ENCODE measurements at regions not wholly inside any gene's neighbourhood (a gene's known extent, or its start where the extent isn't known, plus 50 kb on each side); places are given as distances from the start of the nearest gene placed in this dataset.
"Not testable (repeated sequence)": the region's sequence is repeated elsewhere in the genome, so short reads cannot be mapped to it uniquely, and the experiment has no call there.

DNA sequence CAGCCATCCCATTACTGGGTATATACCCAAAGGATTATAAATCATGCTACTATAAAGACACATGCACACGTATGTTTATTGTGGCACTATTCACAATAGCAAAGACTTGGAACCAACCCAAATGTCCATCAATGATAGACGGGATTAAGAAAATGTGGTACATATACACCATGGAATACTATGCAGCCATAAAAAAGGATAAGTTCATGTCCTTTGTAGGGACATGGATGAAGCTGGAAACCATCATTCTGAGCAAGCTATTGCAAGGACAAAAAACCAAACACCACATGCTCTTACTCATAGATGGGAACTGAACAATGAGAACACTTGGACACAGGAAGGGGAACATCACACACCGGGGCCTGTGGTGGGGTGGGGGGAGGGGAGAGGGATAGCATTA is 285.7 kb downstream of the SIPA1L2 start:
- TF ChIP-seq, protein P1, sequence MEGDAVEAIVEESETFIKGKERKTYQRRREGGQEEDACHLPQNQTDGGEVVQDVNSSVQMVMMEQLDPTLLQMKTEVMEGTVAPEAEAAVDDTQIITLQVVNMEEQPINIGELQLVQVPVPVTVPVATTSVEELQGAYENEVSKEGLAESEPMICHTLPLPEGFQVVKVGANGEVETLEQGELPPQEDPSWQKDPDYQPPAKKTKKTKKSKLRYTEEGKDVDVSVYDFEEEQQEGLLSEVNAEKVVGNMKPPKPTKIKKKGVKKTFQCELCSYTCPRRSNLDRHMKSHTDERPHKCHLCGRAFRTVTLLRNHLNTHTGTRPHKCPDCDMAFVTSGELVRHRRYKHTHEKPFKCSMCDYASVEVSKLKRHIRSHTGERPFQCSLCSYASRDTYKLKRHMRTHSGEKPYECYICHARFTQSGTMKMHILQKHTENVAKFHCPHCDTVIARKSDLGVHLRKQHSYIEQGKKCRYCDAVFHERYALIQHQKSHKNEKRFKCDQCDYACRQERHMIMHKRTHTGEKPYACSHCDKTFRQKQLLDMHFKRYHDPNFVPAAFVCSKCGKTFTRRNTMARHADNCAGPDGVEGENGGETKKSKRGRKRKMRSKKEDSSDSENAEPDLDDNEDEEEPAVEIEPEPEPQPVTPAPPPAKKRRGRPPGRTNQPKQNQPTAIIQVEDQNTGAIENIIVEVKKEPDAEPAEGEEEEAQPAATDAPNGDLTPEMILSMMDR (IDR thresholded peaks at IDR 0.05): not testable (repeated sequence)
- TF ChIP-seq RELA (CRISPR knock-in tag; IDR thresholded peaks at IDR 0.05; ENCODE audit: borderline replicate concordance); ZNF138 (CRISPR knock-in tag; conservative IDR thresholded peaks at IDR 0.05); SP1 (CRISPR knock-in tag; conservative IDR thresholded peaks at IDR 0.05); NR2C2 (CRISPR knock-in tag; IDR thresholded peaks at IDR 0.05); GTF2I (CRISPR knock-in tag; conservative IDR thresholded peaks at IDR 0.05); ZNF263 (CRISPR knock-in tag; IDR thresholded peaks at IDR 0.05; ENCODE audit: low read depth); NR1H2 (CRISPR knock-in tag; IDR thresholded peaks at IDR 0.05): not testable (repeated sequence)
- TF ChIP-seq, protein P2, sequence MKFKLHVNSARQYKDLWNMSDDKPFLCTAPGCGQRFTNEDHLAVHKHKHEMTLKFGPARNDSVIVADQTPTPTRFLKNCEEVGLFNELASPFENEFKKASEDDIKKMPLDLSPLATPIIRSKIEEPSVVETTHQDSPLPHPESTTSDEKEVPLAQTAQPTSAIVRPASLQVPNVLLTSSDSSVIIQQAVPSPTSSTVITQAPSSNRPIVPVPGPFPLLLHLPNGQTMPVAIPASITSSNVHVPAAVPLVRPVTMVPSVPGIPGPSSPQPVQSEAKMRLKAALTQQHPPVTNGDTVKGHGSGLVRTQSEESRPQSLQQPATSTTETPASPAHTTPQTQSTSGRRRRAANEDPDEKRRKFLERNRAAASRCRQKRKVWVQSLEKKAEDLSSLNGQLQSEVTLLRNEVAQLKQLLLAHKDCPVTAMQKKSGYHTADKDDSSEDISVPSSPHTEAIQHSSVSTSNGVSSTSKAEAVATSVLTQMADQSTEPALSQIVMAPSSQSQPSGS (CRISPR knock-in tag; IDR thresholded peaks at IDR 0.05; ENCODE audit: borderline replicate concordance, low read depth): not testable (repeated sequence)
- TF ChIP-seq, protein P3, sequence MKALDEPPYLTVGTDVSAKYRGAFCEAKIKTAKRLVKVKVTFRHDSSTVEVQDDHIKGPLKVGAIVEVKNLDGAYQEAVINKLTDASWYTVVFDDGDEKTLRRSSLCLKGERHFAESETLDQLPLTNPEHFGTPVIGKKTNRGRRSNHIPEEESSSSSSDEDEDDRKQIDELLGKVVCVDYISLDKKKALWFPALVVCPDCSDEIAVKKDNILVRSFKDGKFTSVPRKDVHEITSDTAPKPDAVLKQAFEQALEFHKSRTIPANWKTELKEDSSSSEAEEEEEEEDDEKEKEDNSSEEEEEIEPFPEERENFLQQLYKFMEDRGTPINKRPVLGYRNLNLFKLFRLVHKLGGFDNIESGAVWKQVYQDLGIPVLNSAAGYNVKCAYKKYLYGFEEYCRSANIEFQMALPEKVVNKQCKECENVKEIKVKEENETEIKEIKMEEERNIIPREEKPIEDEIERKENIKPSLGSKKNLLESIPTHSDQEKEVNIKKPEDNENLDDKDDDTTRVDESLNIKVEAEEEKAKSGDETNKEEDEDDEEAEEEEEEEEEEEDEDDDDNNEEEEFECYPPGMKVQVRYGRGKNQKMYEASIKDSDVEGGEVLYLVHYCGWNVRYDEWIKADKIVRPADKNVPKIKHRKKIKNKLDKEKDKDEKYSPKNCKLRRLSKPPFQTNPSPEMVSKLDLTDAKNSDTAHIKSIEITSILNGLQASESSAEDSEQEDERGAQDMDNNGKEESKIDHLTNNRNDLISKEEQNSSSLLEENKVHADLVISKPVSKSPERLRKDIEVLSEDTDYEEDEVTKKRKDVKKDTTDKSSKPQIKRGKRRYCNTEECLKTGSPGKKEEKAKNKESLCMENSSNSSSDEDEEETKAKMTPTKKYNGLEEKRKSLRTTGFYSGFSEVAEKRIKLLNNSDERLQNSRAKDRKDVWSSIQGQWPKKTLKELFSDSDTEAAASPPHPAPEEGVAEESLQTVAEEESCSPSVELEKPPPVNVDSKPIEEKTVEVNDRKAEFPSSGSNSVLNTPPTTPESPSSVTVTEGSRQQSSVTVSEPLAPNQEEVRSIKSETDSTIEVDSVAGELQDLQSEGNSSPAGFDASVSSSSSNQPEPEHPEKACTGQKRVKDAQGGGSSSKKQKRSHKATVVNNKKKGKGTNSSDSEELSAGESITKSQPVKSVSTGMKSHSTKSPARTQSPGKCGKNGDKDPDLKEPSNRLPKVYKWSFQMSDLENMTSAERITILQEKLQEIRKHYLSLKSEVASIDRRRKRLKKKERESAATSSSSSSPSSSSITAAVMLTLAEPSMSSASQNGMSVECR (CRISPR knock-in tag; IDR thresholded peaks at IDR 0.05; ENCODE audit: borderline replicate concordance): not testable (repeated sequence)
- TF ChIP-seq, protein P4, sequence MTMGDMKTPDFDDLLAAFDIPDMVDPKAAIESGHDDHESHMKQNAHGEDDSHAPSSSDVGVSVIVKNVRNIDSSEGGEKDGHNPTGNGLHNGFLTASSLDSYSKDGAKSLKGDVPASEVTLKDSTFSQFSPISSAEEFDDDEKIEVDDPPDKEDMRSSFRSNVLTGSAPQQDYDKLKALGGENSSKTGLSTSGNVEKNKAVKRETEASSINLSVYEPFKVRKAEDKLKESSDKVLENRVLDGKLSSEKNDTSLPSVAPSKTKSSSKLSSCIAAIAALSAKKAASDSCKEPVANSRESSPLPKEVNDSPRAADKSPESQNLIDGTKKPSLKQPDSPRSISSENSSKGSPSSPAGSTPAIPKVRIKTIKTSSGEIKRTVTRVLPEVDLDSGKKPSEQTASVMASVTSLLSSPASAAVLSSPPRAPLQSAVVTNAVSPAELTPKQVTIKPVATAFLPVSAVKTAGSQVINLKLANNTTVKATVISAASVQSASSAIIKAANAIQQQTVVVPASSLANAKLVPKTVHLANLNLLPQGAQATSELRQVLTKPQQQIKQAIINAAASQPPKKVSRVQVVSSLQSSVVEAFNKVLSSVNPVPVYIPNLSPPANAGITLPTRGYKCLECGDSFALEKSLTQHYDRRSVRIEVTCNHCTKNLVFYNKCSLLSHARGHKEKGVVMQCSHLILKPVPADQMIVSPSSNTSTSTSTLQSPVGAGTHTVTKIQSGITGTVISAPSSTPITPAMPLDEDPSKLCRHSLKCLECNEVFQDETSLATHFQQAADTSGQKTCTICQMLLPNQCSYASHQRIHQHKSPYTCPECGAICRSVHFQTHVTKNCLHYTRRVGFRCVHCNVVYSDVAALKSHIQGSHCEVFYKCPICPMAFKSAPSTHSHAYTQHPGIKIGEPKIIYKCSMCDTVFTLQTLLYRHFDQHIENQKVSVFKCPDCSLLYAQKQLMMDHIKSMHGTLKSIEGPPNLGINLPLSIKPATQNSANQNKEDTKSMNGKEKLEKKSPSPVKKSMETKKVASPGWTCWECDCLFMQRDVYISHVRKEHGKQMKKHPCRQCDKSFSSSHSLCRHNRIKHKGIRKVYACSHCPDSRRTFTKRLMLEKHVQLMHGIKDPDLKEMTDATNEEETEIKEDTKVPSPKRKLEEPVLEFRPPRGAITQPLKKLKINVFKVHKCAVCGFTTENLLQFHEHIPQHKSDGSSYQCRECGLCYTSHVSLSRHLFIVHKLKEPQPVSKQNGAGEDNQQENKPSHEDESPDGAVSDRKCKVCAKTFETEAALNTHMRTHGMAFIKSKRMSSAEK (CRISPR knock-in tag; IDR thresholded peaks at IDR 0.05; ENCODE audit: borderline replicate concordance): not testable (repeated sequence)
- TF ChIP-seq, protein P5, sequence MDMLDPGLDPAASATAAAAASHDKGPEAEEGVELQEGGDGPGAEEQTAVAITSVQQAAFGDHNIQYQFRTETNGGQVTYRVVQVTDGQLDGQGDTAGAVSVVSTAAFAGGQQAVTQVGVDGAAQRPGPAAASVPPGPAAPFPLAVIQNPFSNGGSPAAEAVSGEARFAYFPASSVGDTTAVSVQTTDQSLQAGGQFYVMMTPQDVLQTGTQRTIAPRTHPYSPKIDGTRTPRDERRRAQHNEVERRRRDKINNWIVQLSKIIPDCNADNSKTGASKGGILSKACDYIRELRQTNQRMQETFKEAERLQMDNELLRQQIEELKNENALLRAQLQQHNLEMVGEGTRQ (CRISPR knock-in tag; IDR thresholded peaks at IDR 0.05): not testable (repeated sequence)
